ENCODE measurements at regions not wholly inside any gene's neighbourhood (a gene's known extent, or its start where the extent isn't known, plus 50 kb on each side); places are given as distances from the start of the nearest gene placed in this dataset.

DNA sequence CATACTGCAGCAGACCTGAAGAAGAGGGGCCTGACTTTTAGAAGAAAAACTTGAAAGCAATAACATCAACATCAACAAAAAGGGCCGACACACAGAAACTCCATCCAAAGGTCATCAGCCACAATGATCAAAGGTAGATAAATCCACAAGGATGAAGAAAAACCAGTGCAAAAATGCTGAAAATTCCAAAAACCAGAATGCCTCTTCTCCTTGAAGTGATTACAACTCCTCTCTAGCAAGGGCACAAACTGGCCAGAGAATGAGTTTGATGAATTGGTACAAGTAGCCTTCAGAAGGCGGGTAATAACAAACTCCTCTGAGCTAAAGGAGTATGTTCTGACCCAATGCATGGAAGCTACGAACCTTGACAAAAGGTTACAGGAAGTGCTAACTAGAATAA is 186.2 kb upstream of the RAI14 start:
- H3K36me3 ChIP-seq (ENCODE audit: control insufficient read depth, insufficient read depth, low read length) = no peaks in the 10 kb centered on the region
- H3K4me1 ChIP-seq (ENCODE audit: control insufficient read depth, insufficient read depth, low read length) = peaks cover 5% of the 10 kb centered on the region
- H3K9me3 ChIP-seq (ENCODE audit: control insufficient read depth, insufficient read depth, low read length) = 0 out of 2 replicates have a peak, but pooled peaks cover 3% of the 10 kb centered on the region
- H3K27ac ChIP-seq (ENCODE audit: low read depth, low read length) = no peak overlapping the region
- no peaks in the 10 kb centered on the region for H3K27me3 ChIP-seq (ENCODE audit: control insufficient read depth, insufficient read depth, low read length)
- H3K4me3 ChIP-seq (ENCODE audit: low read depth, low read length) = no peak overlapping the region
- no peak overlapping the region for H3K9ac ChIP-seq (ENCODE audit: low read depth, low read length)

DNA sequence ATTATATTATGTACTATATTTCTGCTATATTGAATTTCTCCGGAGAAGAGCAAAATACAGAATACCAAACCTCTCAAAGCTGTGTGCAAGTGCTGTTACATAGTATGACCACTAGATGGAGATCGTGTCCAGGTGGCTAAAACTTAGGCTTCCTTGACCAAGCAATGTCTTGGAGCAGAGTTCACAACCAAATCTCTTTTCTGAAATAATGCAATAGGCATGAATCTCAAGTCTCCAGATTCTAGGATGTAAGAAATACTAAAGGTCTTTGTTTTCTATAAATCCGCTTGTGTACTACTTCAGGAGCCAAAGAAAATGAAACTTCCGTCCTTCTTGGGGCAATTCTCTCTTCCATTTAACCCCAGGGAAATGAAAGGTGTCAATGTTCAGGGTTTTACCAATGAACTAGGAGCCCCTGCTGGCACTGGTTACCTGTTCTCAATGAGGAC is 181.5 kb upstream of the RAI14 start:
- Histone ChIP-seq H3K36me3 (ENCODE audit: control insufficient read depth, insufficient read depth, low read length) (no peaks in the 10 kb centered on the region), H3K27me3 (ENCODE audit: control insufficient read depth, insufficient read depth, low read length) (no peaks in the 10 kb centered on the region), H3K9ac (ENCODE audit: low read depth, low read length) (peak overlapping the region; percentile 87), H3K4me3 (ENCODE audit: low read depth, low read length) (no peak overlapping the region), H3K9me3 (ENCODE audit: control insufficient read depth, insufficient read depth, low read length) (0 out of 2 replicates have a peak, but pooled peaks cover 3% of the 10 kb centered on the region), H3K4me1 (ENCODE audit: control insufficient read depth, insufficient read depth, low read length) (peaks cover 24% of the 10 kb centered on the region), H3K27ac (ENCODE audit: low read depth, low read length) (peak overlapping the region; percentile 90)

DNA sequence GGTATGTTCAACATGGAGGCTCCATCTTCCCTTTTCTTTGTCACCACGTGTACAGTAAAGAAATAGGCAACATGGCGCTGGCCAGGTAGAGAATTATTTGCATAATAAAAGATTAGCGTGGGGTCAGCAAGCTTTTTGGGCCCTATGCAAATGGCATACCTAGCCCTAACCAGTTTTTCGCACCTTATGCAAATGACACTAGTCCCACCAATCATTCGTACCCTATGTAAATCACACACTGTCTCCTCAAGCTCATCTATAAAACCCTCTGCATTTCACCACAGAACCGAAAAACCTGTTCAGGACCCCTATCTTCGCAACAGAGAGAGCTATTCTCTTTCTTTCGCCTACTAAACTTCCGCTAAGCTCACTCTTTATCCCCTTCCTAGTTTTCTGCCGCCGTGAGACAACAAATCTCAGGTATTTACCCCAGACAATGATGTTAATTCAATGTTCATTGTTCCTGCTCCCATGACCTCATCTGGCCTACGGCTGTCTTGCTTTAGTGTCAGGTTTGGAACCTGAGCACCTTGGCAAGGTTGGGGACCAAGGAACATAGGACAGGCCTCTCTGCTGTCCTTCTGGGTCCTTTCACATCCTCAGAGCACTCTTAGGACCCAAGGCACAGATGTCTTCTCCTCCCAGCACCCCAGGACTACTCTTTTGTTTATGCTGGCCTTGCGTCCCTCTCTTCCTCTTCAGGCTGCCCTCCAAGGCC is 180.7 kb upstream of the RAI14 start:
- Histone ChIP-seq H3K27ac (ENCODE audit: low read depth, low read length) (peak overlapping the region; percentile 90), H3K27me3 (ENCODE audit: control insufficient read depth, insufficient read depth, low read length) (no peaks in the 10 kb centered on the region), H3K9ac (ENCODE audit: low read depth, low read length) (peak overlapping the region; percentile 87), H3K36me3 (ENCODE audit: control insufficient read depth, insufficient read depth, low read length) (no peaks in the 10 kb centered on the region), H3K4me3 (ENCODE audit: low read depth, low read length) (peak overlapping the region; percentile 42), H3K4me1 (ENCODE audit: control insufficient read depth, insufficient read depth, low read length) (peaks cover 24% of the 10 kb centered on the region), H3K9me3 (ENCODE audit: control insufficient read depth, insufficient read depth, low read length) (0 out of 2 replicates have a peak, but pooled peaks cover 3% of the 10 kb centered on the region)

DNA sequence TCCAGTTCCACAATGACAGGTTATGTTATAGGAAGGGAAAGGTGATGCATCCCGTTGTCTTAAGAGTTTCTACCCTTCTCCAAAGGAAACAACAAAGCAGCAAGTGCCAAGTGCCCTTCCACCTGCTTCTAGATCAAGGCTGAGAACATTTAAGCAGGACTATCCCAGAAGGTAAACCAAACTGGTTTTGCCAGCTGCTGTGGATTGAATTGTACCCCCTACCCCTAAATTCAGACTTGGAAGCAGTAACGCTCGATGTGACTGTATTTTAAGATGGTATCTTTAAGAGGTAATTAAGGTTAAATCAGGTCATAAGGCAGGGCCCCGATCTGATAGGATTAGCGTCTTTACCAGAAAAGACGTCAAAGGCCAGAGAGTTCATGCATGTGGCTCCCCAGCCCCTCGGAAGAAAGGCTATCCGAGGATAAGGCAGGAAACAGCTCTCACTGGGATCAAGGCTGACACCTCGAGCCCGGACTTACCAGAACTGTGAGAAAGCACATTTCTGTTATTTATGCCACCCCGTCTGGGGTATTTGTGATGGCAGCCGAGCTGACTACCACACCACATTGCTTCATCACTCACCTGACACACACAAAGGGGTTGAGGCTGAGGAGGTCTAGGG is 179.1 kb upstream of the RAI14 start:
- H3K27me3 ChIP-seq (ENCODE audit: control insufficient read depth, insufficient read depth, low read length) = no peaks in the 10 kb centered on the region
- H3K4me3 ChIP-seq (ENCODE audit: low read depth, low read length) = no peak overlapping the region
- no peaks in the 10 kb centered on the region for H3K9me3 ChIP-seq (ENCODE audit: control insufficient read depth, insufficient read depth, low read length)
- no peak overlapping the region for H3K9ac ChIP-seq (ENCODE audit: low read depth, low read length)
- no peaks in the 10 kb centered on the region for H3K36me3 ChIP-seq (ENCODE audit: control insufficient read depth, insufficient read depth, low read length)
- no peak overlapping the region for H3K27ac ChIP-seq (ENCODE audit: low read depth, low read length)
- H3K4me1 ChIP-seq (ENCODE audit: control insufficient read depth, insufficient read depth, low read length) = peaks cover 24% of the 10 kb centered on the region

DNA sequence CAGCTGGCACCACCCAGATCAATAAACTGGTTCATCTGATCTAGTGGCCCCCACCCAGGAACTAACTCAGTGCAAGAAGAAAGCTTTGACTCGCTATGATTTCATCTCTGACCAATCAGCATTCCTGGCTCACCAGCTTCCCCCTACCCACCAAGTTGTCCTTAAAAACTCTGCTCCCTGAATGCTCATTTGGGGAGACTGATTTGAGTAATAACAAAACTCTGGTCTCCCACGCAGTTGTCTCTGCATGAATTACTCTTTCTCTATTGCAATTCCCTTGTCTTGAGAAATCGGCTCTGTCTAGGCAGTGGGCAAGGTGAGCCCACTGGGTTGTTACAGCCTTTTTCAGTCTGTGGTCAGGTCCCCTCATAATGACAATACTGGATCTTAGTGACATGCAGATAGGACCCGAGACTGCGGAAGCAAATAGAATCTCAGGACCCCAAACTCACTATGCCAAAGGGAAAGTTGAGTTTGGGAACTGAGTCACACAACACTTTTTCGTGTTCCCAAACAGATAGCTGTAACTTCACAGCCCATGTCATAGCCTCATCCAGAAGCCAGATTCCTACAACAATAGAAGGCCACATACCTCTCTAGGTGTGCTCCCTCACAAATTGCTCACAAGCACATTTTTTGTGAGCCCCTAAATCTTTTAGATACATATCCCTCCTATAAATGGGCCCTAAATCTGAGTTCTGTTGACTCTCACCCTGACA is 175.2 kb upstream of the RAI14 start:
- Histone ChIP-seq H3K4me3 (ENCODE audit: low read depth, low read length) (no peak overlapping the region), H3K27me3 (ENCODE audit: control insufficient read depth, insufficient read depth, low read length) (no peaks in the 10 kb centered on the region), H3K36me3 (ENCODE audit: control insufficient read depth, insufficient read depth, low read length) (no peaks in the 10 kb centered on the region), H3K9me3 (ENCODE audit: control insufficient read depth, insufficient read depth, low read length) (no peaks in the 10 kb centered on the region), H3K4me1 (ENCODE audit: control insufficient read depth, insufficient read depth, low read length) (peaks cover 29% of the 10 kb centered on the region), H3K9ac (ENCODE audit: low read depth, low read length) (no peak overlapping the region), H3K27ac (ENCODE audit: low read depth, low read length) (no peak overlapping the region)

DNA sequence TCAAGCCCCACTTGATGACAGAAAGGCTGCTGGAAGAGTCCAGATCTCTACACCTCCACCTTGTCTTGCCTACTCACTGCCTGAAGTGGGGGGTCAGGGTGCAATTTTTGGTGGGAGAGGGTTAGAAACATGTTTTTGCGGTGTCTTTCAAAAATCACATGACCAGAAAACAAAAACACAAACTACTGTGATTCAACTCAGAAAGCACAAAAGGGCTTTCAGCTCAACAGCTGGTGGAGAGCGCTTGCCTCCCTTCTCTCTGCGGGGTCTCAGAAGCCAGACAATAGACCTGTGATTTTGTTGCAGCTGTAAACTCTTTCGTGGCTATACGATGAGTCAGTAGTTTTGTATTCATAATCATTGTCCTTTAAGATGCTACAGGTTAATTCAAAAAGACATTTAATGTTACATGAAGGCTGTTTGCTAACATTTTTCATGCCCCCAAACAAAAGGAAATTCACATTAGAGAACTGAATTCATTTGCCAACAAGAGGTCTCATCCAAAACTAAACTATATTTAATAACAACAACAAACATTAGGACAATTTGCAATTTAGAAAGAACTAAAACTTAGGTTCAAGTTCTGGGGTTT is 172.6 kb upstream of the RAI14 start:
- Histone ChIP-seq H3K27ac (ENCODE audit: low read depth, low read length) (peak overlapping the region; percentile 94), H3K36me3 (ENCODE audit: control insufficient read depth, insufficient read depth, low read length) (no peaks in the 10 kb centered on the region), H3K9me3 (ENCODE audit: control insufficient read depth, insufficient read depth, low read length) (no peaks in the 10 kb centered on the region), H3K4me3 (ENCODE audit: low read depth, low read length) (no peak overlapping the region), H3K9ac (ENCODE audit: low read depth, low read length) (0 out of 2 replicates have a peak overlapping the region, but pooled peaks have one; percentile 25), H3K4me1 (ENCODE audit: control insufficient read depth, insufficient read depth, low read length) (peaks cover 27% of the 10 kb centered on the region), H3K27me3 (ENCODE audit: control insufficient read depth, insufficient read depth, low read length) (no peaks in the 10 kb centered on the region)

DNA sequence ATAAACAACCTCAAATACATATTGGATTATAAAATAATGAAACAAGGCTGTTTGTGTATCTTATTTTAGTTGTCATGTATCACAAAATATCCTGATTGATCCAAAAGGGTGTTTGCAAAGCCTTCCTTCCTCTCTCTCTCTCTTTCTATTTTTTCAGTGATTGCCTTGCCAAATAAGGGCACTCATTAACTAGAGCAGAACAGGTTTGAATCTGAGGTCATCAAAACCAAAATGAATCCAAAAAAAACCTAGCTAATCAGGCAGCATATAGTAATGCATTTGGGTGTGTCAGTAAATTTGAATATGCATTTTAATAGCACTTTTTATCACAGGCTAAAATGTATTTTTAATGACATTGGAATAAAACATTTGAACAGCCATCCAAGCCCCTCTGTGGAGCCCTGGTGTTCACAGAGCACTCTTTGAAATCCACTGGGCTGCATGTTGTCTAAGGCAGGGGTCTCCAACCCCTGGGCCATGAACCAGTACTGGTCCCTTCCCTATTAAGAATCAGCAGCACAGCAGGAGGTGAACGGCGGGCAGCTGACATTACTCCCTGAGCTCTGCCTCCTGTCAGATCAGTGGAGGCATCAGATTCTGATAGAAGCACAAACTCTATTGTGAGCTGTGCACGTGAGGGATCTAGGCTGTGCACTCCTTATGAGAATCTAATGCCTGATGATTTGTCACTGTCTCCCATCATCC is 171.8 kb upstream of the RAI14 start:
- no peak overlapping the region for H3K9ac ChIP-seq (ENCODE audit: low read depth, low read length)
- H3K27ac ChIP-seq (ENCODE audit: low read depth, low read length) = no peak overlapping the region

DNA sequence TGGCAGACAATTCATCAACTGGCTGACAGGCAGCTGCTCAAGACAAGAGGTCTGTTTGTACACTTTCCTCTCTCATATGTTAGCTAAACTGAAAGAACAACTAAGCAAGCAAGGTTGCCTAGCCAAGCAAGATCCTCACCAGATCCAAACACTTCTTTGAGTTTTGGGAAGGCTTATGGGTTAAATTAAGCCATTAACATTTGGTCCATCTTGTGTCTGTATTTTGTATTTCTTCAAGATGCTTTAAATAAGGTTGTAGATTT is 170.4 kb upstream of the RAI14 start:
- H3K4me1 ChIP-seq (ENCODE audit: control insufficient read depth, insufficient read depth, low read length) = peaks cover 33% of the 10 kb centered on the region
- no peak overlapping the region for H3K9ac ChIP-seq (ENCODE audit: low read depth, low read length)
- no peaks in the 10 kb centered on the region for H3K9me3 ChIP-seq (ENCODE audit: control insufficient read depth, insufficient read depth, low read length)
- H3K4me3 ChIP-seq (ENCODE audit: low read depth, low read length) = no peak overlapping the region
- H3K27ac ChIP-seq (ENCODE audit: low read depth, low read length) = no peak overlapping the region
- H3K27me3 ChIP-seq (ENCODE audit: control insufficient read depth, insufficient read depth, low read length) = no peaks in the 10 kb centered on the region
- H3K36me3 ChIP-seq (ENCODE audit: control insufficient read depth, insufficient read depth, low read length) = no peaks in the 10 kb centered on the region

More for the DNA sequence above, 171.8 kb upstream of the RAI14 start:
- Histone ChIP-seq H3K4me1 (ENCODE audit: control insufficient read depth, insufficient read depth, low read length) (peaks cover 27% of the 10 kb centered on the region), H3K4me3 (ENCODE audit: low read depth, low read length) (no peak overlapping the region), H3K27me3 (ENCODE audit: control insufficient read depth, insufficient read depth, low read length) (no peaks in the 10 kb centered on the region), H3K9me3 (ENCODE audit: control insufficient read depth, insufficient read depth, low read length) (no peaks in the 10 kb centered on the region), H3K36me3 (ENCODE audit: control insufficient read depth, insufficient read depth, low read length) (no peaks in the 10 kb centered on the region)

DNA sequence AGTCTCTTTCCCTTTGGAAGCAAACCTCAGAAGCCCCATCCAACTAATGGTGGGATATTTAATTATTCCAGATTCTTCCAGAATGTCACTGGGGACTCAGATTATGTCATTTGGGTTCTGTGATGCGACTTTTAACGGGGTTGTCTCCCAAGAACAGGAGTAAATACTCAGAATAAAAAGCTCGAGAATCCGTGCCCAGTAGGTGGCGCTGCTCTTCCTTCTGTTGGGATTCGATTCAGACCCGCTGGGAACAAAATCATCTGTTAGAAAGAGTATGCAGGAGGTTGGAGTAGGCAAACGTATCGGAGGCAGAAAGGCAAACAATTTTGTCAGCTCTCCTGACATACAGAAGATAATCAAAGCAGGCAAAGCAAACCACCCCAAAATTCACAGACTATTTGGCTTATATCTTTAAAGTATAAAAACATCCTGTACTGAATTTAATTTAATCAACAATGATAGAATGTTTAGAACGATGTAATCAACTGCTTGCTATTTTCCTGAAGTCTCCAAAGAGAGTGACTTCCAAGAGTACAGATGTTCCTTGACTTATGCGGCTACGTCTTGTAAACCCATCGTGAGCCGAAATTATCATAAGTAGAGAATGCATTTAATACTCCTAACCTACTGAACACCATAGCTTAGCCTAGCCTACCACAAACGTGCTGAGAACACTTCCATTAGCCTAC is 169.8 kb upstream of the RAI14 start:
- H3K27me3 ChIP-seq (ENCODE audit: control insufficient read depth, insufficient read depth, low read length) = no peaks in the 10 kb centered on the region
- no peak overlapping the region for H3K27ac ChIP-seq (ENCODE audit: low read depth, low read length)
- H3K9ac ChIP-seq (ENCODE audit: low read depth, low read length) = no peak overlapping the region
- H3K9me3 ChIP-seq (ENCODE audit: control insufficient read depth, insufficient read depth, low read length) = no peaks in the 10 kb centered on the region
- no peak overlapping the region for H3K4me3 ChIP-seq (ENCODE audit: low read depth, low read length)
- peaks cover 38% of the 10 kb centered on the region for H3K4me1 ChIP-seq (ENCODE audit: control insufficient read depth, insufficient read depth, low read length)
- no peaks in the 10 kb centered on the region for H3K36me3 ChIP-seq (ENCODE audit: control insufficient read depth, insufficient read depth, low read length)

DNA sequence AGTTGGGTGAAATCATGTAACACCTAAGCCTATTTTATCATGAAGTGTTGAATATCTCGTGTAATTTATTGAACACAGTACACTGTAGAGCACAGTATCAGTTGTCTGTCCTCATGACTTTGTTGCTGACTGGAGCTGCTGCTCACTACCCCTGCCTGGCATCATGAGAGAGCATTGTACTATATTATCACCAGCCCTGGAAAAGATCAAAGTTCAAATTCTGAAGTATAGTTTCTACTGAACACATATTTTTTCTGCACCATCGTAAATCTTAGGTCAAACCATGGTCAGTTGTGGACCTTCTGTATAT is 169.3 kb upstream of the RAI14 start:
- H3K4me1 ChIP-seq (ENCODE audit: control insufficient read depth, insufficient read depth, low read length) = peaks cover 43% of the 10 kb centered on the region
- H3K36me3 ChIP-seq (ENCODE audit: control insufficient read depth, insufficient read depth, low read length) = no peaks in the 10 kb centered on the region
- no peak overlapping the region for H3K4me3 ChIP-seq (ENCODE audit: low read depth, low read length)
- H3K27ac ChIP-seq (ENCODE audit: low read depth, low read length) = no peak overlapping the region
- H3K9me3 ChIP-seq (ENCODE audit: control insufficient read depth, insufficient read depth, low read length) = no peaks in the 10 kb centered on the region
- H3K27me3 ChIP-seq (ENCODE audit: control insufficient read depth, insufficient read depth, low read length) = no peaks in the 10 kb centered on the region
- H3K9ac ChIP-seq (ENCODE audit: low read depth, low read length) = no peak overlapping the region
